NCI-H1694 (cell line): ENCODE measurements at regions not wholly inside any gene's neighbourhood (a gene's known extent, or its start where the extent isn't known, plus 50 kb on each side); places are given as distances from the start of the nearest gene placed in this dataset.

Experiments
- DNase-seq: peaks from one replicate; lab custom pipeline; 2025; lab: John Stamatoyannopoulos, UW

DNA sequence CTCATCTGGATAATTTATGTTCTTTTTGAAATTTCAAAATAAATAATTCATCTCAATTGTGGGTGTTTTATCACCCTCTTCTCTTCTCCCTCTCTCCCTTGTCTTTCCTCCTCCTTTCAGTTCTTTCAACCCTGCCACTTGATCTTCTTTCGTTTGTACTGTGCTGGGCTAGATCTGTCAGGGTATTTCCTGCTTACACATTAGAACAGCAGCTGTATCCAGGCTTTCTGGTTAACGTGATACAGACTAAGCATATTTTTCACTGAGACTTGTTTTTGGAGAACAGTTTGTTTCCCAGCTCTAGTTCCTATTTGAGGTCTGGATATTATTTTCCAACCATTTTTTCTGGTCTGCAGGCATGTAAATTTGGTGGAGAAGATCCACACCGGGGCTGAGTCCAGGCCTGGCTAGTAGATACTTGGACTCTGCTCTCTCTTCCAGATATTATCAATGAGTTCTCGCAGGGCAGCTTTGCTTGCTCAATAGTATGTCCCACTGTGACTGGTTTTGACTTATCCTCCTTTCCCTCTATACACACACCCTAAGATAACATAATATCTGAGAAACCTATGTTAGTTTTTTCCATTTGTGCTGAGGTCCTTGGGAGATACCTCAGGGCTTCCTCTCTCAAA is 1310.7 kb upstream of the TENM3 start:
- DNase-seq: no peak

DNA sequence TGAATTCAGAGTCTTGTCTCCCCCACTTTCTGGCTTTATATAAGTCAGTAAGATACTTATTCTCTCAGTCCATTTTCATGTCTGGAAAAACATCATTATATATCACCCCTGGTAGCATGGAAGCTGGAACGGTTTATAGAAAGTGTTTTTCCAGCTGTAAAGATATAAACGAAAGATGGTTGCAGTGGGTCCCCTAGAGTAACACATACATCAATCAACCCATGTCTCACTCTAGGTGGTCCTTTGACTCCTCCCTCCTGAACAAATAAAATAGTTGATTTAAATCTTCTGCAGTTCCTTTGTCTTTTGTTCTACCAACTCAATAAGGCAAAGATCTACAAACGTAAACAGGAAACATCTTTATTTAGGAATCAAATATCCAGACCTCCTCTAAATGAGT is 1306.1 kb upstream of the TENM3 start:
- DNase-seq: no peak

DNA sequence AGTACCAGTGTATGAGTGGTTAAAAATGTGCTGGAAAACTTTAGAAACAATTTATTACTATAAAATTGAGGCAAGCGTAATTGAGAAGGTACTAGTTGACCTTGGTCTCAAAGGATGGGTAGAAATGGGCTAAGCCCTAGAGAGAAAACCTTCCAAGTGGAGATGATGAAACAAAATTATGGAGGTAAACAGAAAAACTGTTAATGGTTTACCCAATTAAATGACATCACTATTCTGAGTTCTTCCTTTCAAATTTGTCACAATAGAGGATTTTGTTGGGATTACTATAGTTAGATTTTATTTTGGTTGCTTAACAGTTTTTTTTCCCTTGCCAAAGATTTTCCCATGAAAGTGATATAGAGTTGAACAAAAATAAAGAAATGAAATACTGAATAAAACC is 1302.5 kb upstream of the TENM3 start:
- DNase-seq: no peak

DNA sequence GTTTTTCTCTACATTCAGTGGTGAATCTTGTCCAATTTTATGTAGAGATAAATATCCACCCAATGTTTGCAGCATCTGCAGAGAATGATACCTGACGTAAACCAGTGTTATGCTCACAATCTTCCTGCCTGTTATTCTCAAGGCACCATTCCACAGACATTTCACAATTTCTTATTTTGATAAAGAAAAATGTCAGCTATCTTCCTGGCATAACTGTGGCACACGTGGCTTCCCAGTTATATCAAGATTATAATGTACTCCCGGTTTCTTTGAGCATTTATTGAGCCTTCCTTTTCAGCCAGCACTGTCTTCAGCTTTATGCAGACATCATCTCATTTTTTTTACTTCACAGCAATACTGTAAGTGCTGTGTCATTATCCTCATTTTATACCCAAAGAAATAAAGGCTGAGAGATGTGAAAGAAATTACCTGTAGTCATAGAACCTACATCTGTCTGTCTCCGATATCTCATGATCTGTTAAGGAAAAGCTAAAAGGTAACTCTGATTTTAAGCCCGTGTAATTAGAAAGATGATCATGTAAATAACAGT is 1300.8 kb upstream of the TENM3 start:
- no peak for DNase-seq

DNA sequence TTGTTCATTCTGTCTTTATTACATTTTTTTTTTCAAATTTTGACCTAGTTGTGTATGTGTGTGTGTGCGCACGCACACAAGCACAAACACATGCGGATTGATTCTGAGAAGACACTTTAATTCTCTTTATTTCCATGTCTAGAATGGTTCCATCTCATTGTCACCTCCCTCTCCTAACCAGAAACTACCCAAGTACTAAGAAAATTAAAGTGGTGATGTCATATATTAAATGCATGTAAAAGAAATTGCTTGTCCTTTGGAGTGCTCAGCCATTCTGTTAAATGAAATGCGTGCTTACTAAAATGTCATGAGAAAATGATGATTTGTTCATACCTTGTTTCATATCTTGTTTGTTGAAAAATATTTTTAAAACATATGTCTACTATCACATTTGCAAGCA is 1297.0 kb upstream of the TENM3 start:
- no peak for DNase-seq

DNA sequence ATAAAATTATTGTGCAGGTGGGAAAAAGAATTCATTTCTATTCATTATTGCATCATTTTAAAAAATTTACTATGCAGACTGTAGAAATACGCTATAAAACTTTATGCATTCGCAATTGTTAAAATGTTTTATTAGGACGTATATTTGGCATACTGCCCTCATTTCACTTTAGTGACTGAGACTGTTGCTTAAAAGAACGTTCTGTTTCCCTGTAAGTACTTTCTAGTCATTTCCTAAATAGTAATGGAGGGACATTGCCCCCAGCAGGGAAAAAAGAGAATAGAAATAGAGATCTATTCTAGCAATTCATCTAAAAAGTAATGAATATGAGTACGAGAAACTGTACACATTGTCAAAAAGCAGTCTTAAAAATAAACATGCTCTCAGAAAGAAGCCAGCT is 1295.8 kb upstream of the TENM3 start:
- DNase-seq: no peak

DNA sequence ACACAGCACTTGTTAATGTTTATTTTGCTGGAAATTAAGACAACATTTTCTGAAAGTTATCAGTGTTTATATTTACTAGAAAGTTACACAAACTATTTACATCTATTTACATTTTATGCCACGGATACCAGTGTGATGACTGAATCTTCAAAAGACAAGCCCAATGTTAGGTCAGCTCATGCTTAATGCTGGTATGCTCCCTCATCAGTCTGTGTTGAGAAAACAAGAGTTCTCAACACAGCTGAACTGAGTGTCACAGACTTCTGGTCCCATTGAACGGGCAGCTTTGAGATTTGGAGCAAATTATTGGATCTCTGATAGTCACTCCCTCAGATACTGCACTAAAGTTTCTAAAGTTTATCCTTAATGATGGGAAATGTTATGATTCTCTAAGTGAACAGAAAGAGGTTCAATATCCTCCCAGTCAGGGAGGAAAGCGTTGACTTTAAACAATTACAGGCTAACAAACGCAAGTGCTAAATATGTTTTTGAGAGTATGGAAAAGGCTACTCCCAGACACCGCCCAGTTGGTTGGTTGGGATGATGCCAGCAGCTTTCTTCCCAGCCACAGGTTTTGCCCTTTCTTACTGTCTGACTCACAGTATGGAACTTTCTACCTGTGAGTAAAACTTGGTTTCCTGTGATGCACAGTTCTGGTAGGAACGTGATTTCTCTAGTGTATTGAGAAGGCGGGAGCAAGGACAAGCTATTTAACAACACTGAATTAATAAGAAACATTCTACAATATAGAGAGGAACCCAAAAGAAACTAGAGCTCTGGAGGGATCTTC is 1293.6 kb upstream of the TENM3 start:
- no peak for DNase-seq

DNA sequence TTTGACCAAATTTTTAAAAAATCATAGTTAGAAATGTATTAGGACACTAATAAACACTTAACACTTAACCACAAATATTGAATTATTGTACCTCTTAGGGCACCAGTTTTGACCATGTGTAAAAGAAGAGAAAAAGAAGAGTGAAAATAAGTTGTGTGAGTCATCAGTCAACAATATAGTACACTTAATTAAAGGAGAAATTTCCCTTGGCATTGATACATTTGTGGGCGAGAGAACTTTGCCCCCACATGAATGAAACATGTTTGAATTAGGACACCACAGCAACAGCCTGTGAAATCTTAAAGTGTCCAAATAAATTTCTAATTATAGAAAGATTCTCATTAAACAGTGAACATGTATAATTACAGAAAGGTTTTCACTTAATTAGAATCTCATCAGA is 1292.8 kb upstream of the TENM3 start:
- DNase-seq: no peak

DNA sequence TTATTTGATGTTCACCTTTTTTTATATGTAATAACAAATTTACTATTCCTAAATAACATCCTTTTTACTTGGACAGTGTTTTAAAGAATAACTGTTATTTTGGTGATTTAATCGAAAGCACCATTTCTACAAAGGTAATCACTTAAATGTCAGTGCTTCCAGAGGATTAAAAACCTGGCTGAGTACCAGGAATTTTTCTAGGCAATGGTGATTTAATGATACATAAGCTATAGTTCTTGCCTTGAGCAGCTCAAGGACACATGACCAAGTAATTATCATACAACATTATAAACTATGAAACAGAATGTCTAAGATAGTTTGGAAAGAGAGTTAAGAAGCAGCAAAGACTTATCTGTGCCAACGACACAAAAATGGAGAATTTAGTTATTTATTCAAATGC is 1291.9 kb upstream of the TENM3 start:
- DNase-seq: no peak

DNA sequence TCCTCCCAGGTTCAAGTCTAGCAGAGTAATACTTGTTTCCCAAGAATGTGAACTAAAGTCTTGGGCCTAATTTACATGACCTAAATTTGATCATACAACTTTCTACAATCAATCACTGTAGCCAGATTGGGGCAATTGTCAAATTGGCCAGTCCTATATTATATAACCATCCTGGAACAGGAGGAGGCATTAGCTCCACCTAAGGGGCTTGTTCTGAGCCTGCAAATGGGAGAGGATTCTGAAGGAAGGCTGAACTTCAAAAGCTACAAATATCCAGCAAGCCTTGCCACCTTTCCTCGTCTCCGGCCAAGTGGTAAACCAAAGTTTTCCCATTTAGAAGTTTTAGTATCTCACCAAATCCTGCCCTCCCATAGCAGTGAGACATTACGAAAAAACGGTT is 1289.6 kb upstream of the TENM3 start:
- DNase-seq: no peak

DNA sequence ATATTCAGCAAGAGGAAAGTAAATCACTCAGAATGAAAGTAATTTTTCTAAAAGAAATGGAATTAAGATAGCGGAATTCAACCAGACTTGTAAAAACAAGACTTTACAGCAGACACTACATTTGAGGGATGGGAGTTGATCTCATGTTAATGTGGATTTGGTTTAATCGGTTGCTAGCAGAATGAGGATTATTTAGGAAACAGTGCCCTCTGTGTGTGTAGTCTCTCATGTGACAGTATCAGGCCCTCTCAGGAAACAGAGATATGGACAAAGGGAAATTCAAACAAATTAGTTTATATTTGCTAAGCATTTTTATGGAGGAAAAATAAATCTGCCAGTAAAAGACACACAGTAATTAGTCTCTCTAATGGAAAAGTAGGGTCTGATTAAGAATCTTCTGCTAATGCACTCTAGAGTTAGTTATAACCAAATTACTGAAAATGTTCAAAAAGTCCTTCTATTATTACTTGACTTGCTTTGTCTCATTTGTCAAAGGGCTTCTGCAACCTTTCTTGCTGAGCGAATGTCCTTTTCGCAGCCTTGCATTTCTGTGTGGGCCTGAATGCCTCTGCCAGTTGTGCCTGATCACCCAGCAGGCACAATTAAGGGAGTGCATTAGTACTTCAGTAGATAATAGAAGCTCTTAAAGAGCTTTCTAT is 1282.3 kb upstream of the TENM3 start:
- no peak for DNase-seq

DNA sequence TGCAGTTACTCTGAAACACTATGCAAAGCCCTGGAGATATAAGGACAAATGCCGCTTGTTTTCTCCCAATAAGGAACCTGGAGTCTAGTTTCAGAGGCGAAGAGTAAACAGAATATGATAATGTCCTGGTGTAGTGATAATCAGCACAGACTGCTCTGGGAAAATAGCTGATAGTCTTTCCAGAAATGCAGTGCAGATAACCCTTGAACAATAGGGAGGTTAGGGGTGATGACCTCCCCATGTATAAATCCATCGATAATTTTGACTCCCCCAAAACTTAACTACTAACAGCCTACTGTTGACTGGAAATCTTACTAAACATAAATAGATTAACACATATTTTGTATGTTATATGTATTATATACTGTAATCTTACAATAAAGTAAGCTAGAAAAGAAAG is 1280.9 kb upstream of the TENM3 start:
- DNase-seq: no peak

DNA sequence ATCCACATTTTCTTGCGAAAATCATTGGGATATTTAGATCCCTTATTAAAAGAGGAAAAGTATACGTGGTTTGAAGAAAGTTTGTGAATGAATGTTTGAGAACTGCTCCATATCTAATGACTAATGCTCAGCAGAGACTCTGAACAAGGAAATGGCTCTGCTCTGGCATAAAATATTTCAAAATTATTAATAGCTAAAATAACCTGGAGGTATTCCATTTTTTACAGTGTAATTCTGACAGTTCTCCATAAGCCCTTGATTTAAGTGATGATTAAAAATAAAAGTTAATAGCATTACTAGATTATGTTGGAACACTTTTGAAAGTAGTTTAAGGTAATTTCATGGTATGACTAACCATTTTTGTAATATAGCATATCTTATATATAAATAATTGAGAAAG is 1276.9 kb upstream of the TENM3 start:
- no peak for DNase-seq

DNA sequence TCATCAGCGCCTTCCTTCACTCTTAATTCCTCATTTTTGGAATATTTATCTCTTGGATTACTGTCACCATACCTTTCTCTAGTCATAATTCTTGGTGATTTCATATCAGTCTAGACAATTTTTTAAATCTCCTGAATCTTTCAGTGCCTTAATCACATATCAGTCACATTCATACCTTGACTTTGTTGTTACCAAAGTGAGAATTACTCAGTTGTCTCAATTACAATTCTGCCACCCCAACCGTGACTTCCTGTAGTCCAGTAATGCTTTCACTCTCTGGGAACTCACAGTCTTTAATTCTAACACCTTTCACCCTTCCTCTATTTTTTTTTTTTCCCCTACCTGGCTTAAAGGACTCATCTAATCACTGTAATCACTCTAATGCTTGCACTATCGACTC is 1275.3 kb upstream of the TENM3 start:
- DNase-seq: no peak

DNA sequence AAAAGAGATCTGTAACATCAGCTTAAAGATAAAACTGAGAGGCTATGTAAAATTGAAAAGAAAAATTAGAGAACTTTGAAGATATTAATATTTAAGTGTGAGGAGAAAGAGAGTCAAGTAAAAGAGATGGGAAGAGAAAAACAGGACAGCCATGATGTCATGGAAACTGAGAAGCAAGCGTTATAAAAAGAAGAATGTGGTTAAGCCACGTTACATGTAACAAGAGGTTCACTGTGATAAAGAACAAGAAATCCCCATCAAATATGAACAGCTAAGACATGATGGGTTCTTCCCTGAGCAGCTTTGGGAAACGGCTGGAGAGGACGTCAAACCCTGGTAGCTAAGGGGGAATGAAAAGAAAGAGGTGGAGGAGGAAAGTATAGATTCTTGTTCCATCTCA is 1269.3 kb upstream of the TENM3 start:
- DNase-seq: no peak

DNA sequence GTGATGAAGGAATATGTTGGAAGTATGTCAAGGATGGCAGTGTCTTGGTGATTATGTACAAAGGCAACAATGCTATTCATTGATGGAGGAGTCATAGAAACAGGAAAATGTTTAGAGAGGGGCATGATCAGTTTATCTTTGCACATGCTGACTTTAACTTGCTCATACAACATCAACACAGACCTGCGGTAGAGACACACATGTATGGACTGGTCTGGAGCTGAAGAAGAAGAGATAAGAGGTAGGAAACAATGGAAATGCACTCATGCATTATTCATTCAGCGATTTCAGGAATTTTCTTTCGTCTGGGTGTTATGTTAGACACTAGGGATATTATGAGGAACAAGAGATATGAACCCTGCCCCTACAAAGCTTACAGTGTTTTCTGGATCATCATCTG is 1252.3 kb upstream of the TENM3 start:
- no peak for DNase-seq

DNA sequence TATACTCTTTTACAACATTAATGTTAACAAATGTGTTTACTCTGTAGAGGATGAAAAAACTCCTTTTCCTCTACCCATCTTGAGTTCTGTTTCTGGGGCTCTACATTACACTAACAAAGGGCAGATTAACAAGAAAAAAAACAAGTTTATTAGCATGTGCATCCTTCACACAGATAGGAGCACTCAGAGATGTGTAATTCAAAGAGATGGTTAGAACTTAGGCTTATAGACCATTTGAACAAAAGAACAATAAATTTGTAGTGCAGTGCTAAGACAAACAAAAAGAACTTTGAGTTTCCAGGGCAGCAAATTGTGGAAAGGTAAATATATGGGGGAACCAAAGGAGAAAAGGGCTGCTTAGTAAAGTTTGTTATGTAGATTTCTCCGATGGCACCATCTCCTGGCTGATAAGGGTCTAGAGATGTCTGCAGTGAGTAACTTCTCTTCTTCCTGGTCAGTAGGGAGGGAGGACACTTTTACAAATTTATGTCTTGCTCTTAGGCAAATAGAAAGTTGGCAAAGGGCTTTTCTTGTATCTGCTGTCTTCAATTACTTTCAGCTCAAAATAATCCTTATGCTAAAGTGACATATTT is 1249.9 kb upstream of the TENM3 start:
- DNase-seq: no peak

DNA sequence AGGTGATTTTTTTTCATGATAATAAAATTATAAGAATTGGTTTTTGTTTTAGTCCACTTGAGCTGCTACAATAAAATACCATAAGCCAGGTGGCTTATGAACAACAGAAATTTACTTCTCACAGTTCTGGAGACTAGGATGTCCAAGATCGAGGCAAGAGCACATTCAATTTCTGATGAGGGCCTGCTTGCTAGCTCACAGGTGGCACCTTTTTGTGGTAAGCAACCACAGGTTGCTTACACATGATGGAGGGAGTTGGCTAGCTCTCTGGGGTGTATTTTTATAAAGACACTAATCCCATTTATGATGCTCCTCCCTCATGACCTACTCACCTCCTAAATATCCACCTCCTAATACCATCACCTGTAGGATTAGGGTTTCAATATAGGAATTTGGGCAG is 1248.5 kb upstream of the TENM3 start:
- no peak for DNase-seq

DNA sequence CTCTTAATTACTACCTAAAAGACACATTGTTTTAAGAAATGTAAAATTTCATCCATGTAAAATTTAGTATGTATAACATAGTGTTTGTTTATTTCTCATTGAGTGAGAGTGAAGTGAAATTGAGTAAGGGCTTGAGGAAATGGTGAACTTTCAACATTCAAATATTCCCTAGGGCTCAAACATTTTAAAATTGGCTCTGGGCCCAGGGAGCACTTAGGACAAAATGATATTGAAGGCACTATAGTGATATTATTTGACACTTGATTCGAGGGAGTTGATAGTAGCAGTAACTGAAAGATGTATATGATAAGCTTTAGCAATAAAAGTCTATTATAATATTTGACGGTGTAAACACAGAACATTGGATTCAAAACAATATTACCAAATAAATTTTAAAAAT is 1244.0 kb upstream of the TENM3 start:
- DNase-seq: no peak

DNA sequence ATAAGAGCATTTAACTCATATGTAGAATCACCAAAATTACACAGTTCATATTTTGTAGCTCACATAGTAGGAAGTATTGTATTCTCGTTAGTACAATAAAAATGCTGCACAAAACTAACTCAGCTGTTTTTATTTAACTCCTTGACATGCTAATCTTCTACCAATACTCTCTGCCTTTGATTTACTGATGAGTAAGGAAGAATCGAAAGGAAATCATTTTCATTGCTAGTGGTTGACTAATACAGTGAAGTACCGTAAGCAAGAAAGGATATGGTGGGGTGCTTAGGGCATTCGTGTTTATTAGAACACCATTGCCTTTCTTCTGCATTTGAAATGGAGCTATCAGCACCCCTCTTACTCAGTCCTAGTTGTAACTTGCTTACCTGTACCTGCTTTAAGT is 1239.1 kb upstream of the TENM3 start:
- no peak for DNase-seq

DNA sequence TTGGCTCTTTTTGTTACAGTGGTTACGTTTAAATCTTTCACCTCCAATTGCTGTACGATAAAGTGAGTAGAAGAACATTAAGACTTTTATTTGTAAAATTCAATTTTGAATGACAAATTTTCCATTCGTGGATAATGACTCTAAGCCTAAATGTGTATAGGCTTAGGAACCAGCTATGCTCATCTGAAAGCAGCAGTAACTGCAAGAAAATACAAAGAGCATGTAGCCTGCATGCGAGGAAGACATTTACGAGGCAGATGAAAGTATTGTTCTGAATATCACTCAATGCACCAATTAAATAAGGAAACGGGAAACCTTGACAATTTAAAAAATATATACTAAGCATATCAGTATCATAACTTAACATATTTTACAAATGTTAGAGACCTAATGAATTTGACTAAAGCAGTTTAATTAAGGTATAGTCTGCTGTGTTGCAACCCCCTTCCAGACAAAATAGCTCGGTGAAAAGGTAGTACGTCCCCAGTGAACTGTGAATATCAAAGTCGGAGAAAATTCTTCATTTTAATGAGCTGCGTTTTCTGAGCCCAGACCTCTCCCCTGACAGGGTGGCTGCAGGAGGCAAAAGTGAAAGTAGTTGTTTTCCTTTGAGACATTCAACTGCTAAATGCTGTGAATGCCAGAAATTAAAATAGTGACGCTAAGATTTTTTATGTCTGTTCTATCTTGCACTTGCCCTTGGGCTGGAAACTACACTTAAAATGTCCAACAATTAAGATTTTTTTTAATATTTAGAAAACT is 1236.5 kb upstream of the TENM3 start:
- no peak for DNase-seq

DNA sequence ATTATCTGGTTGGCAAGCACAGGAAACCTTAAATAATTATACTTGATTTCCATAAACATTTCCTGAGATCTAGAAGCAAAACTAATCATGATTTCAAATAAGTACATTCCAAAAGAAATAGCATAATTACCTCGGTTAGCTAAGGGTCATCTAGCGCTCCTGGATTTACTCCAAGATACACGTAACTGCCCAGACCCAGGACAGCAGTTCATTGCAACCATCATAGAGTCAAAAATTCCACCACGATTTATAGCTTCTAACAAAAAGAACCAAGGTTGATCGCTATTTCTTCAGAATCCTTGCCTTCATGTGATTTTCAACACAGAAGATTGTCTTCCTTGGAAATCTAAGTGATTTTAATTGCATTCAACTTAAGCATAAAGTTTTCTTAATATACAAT is 1235.5 kb upstream of the TENM3 start:
- DNase-seq: no peak
